DOHH2 (cell line): ENCODE measurements at regions not wholly inside any gene's neighbourhood (a gene's known extent, or its start where the extent isn't known, plus 50 kb on each side); places are given as distances from the start of the nearest gene placed in this dataset.

Source experiments
- EZH2phosphoT487 ChIP-seq: fragments of 200-600 bp; sonication (generic); IDR thresholded peaks from 2 replicates; pipeline ENCODE4 v1.6.1; 2017; ENCODE audit warnings: borderline replicate concordance, mild to moderate bottlenecking, antibody characterized with exemption, low read length, moderate library complexity, mixed read lengths
- TF ChIP-seq, protein P1 (sequence below): fragments of 200-600 bp; sonication (generic); IDR thresholded peaks from one replicate; pipeline ENCODE4 v1.5.1; 2014; ENCODE audit warnings: antibody characterized with exemption, mild to moderate bottlenecking, low read depth, low read length; ENCODE audit not compliant: poor library complexity, severe bottlenecking

DNA sequence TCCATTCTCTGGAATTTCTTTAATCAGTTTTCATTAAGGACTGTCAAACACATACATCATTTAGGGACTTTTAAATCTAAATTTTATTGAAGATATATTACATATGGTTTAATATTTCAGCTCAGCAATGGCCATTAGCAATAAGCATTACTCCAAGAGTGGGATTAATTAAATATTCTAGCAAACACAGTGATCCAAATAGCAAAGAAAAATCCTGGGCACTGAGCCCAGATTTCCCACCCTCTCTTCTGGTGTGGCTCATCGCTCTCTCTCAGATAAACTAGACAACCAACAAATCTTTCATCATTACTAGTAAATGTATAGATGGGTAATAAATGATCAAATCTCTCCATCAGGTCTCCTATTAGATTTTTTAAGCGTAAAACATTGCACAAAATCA, 53.5 kb upstream of the FOXD3 start:
- TF ChIP-seq, protein P1, sequence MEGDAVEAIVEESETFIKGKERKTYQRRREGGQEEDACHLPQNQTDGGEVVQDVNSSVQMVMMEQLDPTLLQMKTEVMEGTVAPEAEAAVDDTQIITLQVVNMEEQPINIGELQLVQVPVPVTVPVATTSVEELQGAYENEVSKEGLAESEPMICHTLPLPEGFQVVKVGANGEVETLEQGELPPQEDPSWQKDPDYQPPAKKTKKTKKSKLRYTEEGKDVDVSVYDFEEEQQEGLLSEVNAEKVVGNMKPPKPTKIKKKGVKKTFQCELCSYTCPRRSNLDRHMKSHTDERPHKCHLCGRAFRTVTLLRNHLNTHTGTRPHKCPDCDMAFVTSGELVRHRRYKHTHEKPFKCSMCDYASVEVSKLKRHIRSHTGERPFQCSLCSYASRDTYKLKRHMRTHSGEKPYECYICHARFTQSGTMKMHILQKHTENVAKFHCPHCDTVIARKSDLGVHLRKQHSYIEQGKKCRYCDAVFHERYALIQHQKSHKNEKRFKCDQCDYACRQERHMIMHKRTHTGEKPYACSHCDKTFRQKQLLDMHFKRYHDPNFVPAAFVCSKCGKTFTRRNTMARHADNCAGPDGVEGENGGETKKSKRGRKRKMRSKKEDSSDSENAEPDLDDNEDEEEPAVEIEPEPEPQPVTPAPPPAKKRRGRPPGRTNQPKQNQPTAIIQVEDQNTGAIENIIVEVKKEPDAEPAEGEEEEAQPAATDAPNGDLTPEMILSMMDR: no peak
- TF ChIP-seq EZH2phosphoT487: no peak
